ENCODE measurements at regions not wholly inside any gene's neighbourhood (a gene's known extent, or its start where the extent isn't known, plus 50 kb on each side); places are given as distances from the start of the nearest gene placed in this dataset.
"Not testable (repeated sequence)": the region's sequence is repeated elsewhere in the genome, so short reads cannot be mapped to it uniquely, and the experiment has no call there.

DNA sequence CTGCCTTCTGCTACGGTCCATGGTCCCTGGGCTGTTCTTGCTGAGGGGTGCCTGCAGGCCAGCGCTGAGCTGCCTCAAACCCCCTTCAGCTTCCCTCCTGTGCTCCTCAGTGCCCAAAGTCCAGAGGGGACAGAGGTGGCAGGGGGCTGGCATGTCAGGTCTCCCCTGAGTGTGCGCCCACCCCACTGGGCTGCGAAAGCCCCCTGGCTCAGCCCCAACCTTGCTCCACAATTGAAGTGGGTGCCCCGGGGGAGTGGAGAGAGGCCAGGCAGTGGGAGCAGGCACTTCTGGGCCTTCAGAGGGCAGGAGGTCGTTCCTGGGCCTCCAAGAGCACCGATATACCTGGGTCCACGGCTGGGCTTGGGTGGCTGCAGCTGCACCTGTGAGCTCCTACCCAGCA lies 548.7 kb upstream of the FAM98A start:
- Histone ChIP-seq H4K20me1 (ENCODE audit: low read depth, low read length) (no peaks in the 10 kb centered on the region), H3F3A (ENCODE audit: insufficient read depth) (no peaks in the 10 kb centered on the region), H3K4me2 (ENCODE audit: low read depth, low read length, poor library complexity, severe bottlenecking) (no peak overlapping the region), H3K79me2 (ENCODE audit: insufficient read depth, low read length) (no peaks in the 10 kb centered on the region), H3K4me3 (ENCODE audit: insufficient read depth, low read length, poor library complexity, severe bottlenecking) (no peak overlapping the region), H3K9ac (ENCODE audit: low read length) (no peak overlapping the region), H3K27ac (ENCODE audit: low read depth, low read length) (no peak overlapping the region), H3K36me3 (ENCODE audit: low read length) (no peaks in the 10 kb centered on the region), H3K9me3 (ENCODE audit: insufficient read depth, low read length) (no peaks in the 10 kb centered on the region), H3K27me3 (ENCODE audit: low read length) (no peaks in the 10 kb centered on the region), H3K9me2 (replicated peaks; ENCODE audit: insufficient read depth, low read length) (no peaks in the 10 kb centered on the region), H2AFZ (ENCODE audit: low read depth, low read length, severe bottlenecking) (no peak overlapping the region)
- TF ChIP-seq EZH2phosphoT487 (conservative IDR thresholded peaks at IDR 0.05; ENCODE audit: low read length): no peak
- TF ChIP-seq, protein P1, sequence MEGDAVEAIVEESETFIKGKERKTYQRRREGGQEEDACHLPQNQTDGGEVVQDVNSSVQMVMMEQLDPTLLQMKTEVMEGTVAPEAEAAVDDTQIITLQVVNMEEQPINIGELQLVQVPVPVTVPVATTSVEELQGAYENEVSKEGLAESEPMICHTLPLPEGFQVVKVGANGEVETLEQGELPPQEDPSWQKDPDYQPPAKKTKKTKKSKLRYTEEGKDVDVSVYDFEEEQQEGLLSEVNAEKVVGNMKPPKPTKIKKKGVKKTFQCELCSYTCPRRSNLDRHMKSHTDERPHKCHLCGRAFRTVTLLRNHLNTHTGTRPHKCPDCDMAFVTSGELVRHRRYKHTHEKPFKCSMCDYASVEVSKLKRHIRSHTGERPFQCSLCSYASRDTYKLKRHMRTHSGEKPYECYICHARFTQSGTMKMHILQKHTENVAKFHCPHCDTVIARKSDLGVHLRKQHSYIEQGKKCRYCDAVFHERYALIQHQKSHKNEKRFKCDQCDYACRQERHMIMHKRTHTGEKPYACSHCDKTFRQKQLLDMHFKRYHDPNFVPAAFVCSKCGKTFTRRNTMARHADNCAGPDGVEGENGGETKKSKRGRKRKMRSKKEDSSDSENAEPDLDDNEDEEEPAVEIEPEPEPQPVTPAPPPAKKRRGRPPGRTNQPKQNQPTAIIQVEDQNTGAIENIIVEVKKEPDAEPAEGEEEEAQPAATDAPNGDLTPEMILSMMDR (IDR thresholded peaks at IDR 0.05; ENCODE audit: insufficient read depth, low read length, poor library complexity, severe bottlenecking): no peak

DNA sequence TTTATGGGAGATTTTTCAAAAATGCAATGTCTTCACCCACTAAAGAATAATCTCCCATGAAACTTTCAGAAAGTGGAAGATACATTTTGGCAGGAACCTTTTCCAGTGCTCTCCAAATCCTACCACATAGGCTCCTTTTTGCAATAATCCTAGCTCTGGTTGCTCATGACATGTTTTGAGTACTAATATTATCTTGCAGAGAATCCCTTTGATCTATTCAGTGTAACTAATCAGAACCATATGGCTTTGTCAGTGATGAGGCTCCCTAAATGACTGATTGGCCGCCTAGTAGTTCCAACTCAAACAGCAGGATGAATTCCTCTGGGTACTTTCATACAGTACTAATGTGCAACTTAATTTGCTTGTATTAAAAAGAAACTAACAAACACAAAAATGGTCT lies 544.0 kb upstream of the FAM98A start:
- H3K4me3 ChIP-seq (ENCODE audit: insufficient read depth, low read length, poor library complexity, severe bottlenecking): no peak overlapping the region
- no peak for TF ChIP-seq EZH2phosphoT487 (conservative IDR thresholded peaks at IDR 0.05; ENCODE audit: low read length)
- TF ChIP-seq, protein P1 (IDR thresholded peaks at IDR 0.05; ENCODE audit: insufficient read depth, low read length, poor library complexity, severe bottlenecking): no peak
- no peaks in the 10 kb centered on the region for H3K9me3 ChIP-seq (ENCODE audit: insufficient read depth, low read length)
- no peaks in the 10 kb centered on the region for H3K27me3 ChIP-seq (ENCODE audit: low read length)
- H4K20me1 ChIP-seq (ENCODE audit: low read depth, low read length): no peaks in the 10 kb centered on the region
- no peak overlapping the region for H3K27ac ChIP-seq (ENCODE audit: low read depth, low read length)
- no peak overlapping the region for H2AFZ ChIP-seq (ENCODE audit: low read depth, low read length, severe bottlenecking)
- H3K9ac ChIP-seq (ENCODE audit: low read length): no peak overlapping the region
- no peaks in the 10 kb centered on the region for H3K9me2 ChIP-seq (replicated peaks; ENCODE audit: insufficient read depth, low read length)
- H3K36me3 ChIP-seq (ENCODE audit: low read length): no peaks in the 10 kb centered on the region
- no peak overlapping the region for H3K4me2 ChIP-seq (ENCODE audit: low read depth, low read length, poor library complexity, severe bottlenecking)
- no peaks in the 10 kb centered on the region for H3F3A ChIP-seq (ENCODE audit: insufficient read depth)
- no peaks in the 10 kb centered on the region for H3K79me2 ChIP-seq (ENCODE audit: insufficient read depth, low read length)

DNA sequence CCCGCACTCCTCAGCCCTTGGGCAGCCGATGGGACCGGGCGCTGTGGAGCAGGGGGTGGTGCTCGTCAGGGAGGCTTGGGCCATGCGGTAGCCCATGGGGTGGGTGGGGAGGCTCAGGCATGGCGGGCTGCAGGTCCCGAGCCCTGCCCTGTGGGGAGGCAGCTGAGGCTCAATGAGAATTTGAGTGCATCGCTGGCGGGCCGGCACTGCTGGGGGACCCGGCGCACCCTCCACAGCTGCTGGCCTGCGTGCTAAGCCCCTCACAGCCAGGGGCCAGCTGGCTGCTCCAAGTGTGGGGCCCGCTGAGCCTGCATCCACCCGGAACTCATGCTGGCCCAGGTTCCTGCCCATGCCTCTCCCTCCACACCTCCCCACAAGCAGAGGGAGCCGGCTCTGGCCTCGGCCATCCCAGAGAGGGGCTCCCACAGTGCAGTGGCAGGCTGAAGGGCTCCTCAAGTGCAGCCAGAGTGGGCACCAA lies 543.5 kb upstream of the FAM98A start:
- H3K27ac ChIP-seq (ENCODE audit: low read depth, low read length); H3K36me3 ChIP-seq (ENCODE audit: low read length); H2AFZ ChIP-seq (ENCODE audit: low read depth, low read length, severe bottlenecking); H3K9ac ChIP-seq (ENCODE audit: low read length); H3K4me3 ChIP-seq (ENCODE audit: insufficient read depth, low read length, poor library complexity, severe bottlenecking); H3K4me2 ChIP-seq (ENCODE audit: low read depth, low read length, poor library complexity, severe bottlenecking); H3K79me2 ChIP-seq (ENCODE audit: insufficient read depth, low read length); H3K9me2 ChIP-seq (replicated peaks; ENCODE audit: insufficient read depth, low read length); H3F3A ChIP-seq (ENCODE audit: insufficient read depth); H3K9me3 ChIP-seq (ENCODE audit: insufficient read depth, low read length); H4K20me1 ChIP-seq (ENCODE audit: low read depth, low read length); H3K27me3 ChIP-seq (ENCODE audit: low read length): not testable (repeated sequence)

DNA sequence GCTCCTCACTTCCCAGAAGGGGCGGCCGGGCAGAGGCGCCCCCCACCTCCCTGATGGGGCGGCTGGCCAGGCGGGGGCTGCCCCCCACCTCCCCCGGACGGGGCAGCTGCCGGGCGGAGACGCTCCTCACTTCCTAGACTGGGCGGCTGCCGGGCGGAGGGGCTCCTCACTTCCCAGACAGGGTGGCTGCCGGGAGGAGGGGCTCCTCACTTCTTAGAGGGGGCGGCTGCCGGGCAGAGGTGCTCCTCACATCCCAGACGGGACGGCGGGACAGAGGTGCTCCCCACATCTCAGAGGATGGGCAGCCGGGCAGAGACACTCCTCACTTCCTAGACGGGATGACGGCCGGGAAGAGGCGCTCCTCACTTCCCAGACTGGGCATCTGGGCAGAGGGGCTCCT lies 534.0 kb upstream of the FAM98A start:
- not testable (repeated sequence) for H3K9me3 ChIP-seq (ENCODE audit: insufficient read depth, low read length); H3K79me2 ChIP-seq (ENCODE audit: insufficient read depth, low read length); H3F3A ChIP-seq (ENCODE audit: insufficient read depth); H3K4me2 ChIP-seq (ENCODE audit: low read depth, low read length, poor library complexity, severe bottlenecking); H4K20me1 ChIP-seq (ENCODE audit: low read depth, low read length); H3K27ac ChIP-seq (ENCODE audit: low read depth, low read length); H3K36me3 ChIP-seq (ENCODE audit: low read length); H3K9me2 ChIP-seq (replicated peaks; ENCODE audit: insufficient read depth, low read length); H2AFZ ChIP-seq (ENCODE audit: low read depth, low read length, severe bottlenecking); H3K9ac ChIP-seq (ENCODE audit: low read length); H3K27me3 ChIP-seq (ENCODE audit: low read length); H3K4me3 ChIP-seq (ENCODE audit: insufficient read depth, low read length, poor library complexity, severe bottlenecking)

Data from SU-DHL-6 (cell line).